GM23248 (cell line): ENCODE measurements at regions not wholly inside any gene's neighbourhood (a gene's known extent, or its start where the extent isn't known, plus 50 kb on each side); places are given as distances from the start of the nearest gene placed in this dataset.

Experiments used
- EZH2 ChIP-seq: fragments of 200-600 bp; sonication (generic); IDR thresholded peaks from 2 replicates; pipeline ENCODE4 v1.6.1; 2018; ENCODE audit warnings: antibody characterized with exemption, mild to moderate bottlenecking; ENCODE audit not compliant: insufficient read depth, poor library complexity, severe bottlenecking
- EZH2phosphoT487 ChIP-seq: fragments of 200-600 bp; sonication (generic); IDR thresholded peaks from 2 replicates; pipeline ENCODE4 v1.6.1; 2018; ENCODE audit warnings: antibody characterized with exemption, moderate library complexity, mild to moderate bottlenecking, low read depth; ENCODE audit not compliant: insufficient read depth

GRCh38 chr1:218666263-218666662 lies 321.1 kb downstream of the TGFB2 start:
- TF ChIP-seq EZH2 = no peak
- no peak for TF ChIP-seq EZH2phosphoT487
